T1000 (cell line): ENCODE measurements at regions not wholly inside any gene's neighbourhood (a gene's known extent, or its start where the extent isn't known, plus 50 kb on each side); places are given as distances from the start of the nearest gene placed in this dataset.

Experiments used
- DNase-seq: peaks from one replicate; lab custom pipeline; 2025; ENCODE audit warnings: mixed read lengths; lab: John Stamatoyannopoulos, UW

GRCh38 chr14:42222924-42223471, 616.3 kb downstream of the LRFN5 start:
- peak; percentile 19 for DNase-seq

DNA sequence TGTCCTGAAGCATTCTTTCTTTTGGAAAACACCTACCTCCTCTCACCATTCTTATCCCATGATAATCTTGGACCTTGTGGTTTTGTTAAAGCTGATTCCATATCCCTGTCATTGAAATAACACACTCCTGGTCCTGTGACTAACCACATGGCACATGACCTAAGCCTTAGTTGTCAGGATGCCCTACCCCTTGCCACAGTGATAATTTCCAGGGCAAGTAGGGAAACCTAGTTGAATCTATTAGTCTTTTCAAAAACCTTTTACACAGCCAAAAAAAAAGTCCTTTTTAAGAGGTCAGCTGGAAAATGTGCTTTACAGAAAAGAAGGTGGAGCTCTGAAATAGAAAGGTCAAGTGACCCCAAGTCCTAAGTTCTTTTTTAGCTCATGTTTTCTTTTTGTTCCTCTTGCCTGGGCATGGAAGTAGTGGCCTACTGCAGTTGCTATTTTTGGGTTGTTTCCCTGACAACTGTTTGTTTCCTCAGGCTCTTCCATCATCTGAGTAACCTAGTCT, 608.4 kb downstream of the LRFN5 start:
- peak; percentile 56 for DNase-seq

DNA sequence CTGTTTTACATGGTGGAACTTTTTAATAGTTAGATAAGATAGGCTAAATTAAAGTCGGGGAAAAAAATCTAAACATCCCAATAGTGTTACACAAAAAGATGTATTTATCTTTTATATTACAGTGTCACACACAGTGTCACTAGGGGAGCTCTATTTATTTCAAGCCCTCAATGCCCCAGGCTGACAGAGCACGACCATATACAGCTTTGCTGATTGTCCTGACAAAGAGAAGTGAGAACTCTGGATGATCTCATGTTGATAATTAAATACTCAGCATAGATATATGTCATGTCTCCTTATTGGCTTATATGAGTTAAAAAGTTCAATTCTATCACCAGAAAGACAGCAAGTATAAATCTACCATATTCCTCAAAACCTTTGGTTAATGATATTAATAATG, 594.3 kb downstream of the LRFN5 start:
- DNase-seq: no peak

GRCh38 chr14:42198010-42198409, 591.3 kb downstream of the LRFN5 start:
- no peak for DNase-seq

- peak; percentile 55 for DNase-seq
Observed at GRCh38 chr14:42192738-42193653, 586.3 kb downstream of the LRFN5 start.

DNA sequence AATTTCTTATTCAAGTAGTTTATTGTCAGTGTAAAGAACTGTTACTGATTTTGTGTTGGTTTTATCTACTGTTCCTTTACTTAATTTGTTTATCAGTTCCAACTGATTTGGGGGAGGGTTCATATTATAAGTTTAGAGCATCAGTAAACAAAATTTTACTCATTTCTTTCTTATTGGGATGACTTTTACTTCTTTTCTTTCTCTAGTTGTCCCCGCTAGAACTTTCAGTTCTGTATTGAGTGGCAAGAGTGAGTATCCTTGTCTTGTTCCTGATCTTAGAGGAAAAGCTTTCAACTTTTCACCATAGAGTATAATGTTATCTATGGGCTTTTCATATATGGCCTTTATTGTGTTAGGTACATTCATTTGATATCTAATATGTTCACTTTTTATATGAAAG, 584.1 kb downstream of the LRFN5 start:
- DNase-seq: no peak

- DNase-seq: no peak
Observed at GRCh38 chr14:42187846-42188245, 581.2 kb downstream of the LRFN5 start.

DNA sequence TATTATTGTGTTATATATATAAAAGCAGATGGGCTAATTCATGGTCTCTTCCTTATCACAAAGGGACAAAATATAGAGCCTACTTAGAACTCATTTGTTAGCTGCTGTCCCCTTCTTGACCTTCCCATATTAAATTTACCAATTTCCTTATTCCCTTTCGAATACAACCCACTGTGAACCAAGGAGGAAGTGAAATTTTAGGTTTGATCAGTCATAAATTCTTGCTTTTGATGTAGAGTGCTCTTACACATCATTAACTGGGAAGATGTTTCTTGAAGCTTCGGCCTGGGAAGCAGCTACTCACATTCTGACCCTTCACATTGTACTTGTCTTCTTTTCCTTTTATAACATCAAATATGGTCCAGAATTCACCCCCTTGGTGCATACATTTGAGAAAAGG, 579.0 kb downstream of the LRFN5 start:
- DNase-seq: no peak

GRCh38 chr14:42174357-42174756, 567.7 kb downstream of the LRFN5 start:
- DNase-seq: no peak

GRCh38 chr14:42173206-42173605, 566.5 kb downstream of the LRFN5 start:
- DNase-seq: no peak

- no peak for DNase-seq
Observed at GRCh38 chr14:42172304-42172703, 565.6 kb downstream of the LRFN5 start.

GRCh38 chr14:42163136-42163535, 556.5 kb downstream of the LRFN5 start:
- DNase-seq: no peak

- no peak for DNase-seq
Observed at GRCh38 chr14:42159138-42159537, 552.5 kb downstream of the LRFN5 start.

DNA sequence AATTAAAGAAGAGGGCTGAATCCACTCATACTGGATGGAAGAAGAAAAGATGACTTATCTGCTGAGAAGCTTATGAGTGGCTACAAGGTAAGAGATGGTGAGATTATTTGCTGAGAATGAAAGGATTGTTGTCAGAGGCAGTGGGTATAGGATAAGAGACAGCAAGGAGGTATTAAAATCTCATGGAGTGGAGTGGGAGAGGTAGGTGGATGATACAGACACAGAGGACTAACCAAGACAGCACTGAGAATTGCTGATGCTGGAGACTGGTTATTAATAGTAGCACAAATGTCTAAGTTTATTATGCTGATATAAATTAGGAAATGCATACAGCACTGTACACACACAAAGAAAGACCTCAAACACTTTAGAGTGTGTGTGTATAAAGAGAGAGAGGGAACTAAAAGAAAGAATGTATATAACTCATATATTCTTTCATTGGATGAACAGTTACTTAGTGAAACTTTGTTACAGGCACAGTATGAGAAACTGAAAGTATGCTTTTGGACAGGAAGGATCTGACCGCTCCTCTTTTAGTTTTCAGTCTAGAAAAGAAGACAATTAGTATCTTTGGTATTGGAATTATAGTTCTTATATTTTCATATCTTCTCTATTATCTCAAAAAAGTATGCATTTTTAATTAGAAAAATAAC, 543.1 kb downstream of the LRFN5 start:
- no peak for DNase-seq

DNA sequence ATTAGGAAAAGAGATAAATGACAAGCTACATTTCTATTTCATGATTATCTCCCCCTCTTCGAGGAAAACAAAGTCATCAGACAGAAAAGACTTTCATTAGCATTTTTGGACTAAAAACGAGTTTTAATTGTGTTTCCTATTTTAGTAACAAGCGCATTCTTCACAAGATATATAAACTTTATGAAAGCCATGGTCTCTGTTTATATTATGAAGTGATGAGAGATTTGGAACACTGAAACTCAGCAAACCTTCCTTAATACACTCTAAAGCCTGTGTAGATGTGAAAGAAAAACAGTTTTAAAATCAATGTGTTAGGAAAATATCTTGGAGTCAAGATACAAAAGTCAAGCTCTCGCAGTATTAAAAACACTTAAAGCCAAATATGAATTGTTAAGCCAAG, 539.1 kb downstream of the LRFN5 start:
- DNase-seq: no peak

GRCh38 chr14:42143114-42143513, 536.4 kb downstream of the LRFN5 start:
- DNase-seq: no peak

GRCh38 chr14:42141328-42141727, 534.7 kb downstream of the LRFN5 start:
- DNase-seq: no peak

- peak; percentile 44 for DNase-seq
Observed at GRCh38 chr14:42140831-42141279, 534.2 kb downstream of the LRFN5 start.

DNA sequence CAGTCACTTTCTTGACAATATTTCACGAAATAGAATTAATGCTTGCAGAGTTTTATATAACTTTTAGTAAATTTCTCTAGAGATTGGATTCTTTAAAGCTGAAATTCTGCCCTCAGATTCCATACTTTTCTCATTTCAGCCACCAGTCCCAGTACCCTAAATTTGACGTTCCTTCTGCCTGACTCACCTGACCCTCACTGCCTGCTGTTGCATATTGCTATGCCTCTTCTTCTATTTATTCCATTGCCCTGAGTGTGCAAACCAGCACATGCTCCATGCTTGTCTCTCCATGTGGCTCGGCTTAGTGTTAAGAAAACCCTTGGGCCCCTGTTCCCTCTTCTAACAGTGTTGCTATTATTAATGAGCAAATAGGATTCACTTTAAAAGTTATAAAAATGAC, 533.3 kb downstream of the LRFN5 start:
- no peak for DNase-seq

DNA sequence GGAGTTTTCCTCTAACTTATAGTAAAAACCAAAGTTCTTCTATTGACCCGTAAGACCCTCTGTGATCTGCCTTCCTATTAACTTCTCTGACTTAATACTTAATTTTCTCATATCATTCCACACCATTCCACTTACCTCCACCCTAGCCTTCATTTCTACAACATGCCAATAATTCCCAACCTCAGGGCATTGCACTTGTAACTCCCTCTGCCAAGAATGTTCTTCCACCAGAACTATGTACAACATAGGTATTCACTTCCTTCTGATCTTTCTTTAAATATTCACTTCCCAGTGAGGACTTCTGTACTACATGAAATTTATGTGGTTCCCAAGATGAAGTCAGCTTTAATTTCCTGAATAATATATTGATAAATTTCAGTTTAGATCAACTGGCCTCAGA, 531.7 kb downstream of the LRFN5 start:
- DNase-seq: no peak

DNA sequence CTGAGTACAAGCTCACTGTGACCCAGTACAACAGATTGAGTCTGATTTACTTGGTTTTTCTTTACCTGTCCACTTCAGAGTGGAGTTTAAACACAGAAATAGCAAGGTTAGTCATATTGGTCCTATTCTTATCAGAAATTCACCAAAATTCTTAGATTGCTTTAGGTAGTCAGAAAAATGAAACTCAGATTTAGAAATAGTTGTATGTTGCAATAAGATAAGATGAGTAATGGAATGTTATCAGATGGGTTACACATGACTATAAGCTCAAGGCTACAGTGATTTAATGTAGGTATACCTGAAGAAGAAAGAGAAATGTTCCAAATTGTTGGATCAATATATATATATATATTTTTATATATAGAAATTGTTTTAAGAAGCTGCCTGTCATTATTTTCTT, 524.1 kb downstream of the LRFN5 start:
- DNase-seq: no peak

DNA sequence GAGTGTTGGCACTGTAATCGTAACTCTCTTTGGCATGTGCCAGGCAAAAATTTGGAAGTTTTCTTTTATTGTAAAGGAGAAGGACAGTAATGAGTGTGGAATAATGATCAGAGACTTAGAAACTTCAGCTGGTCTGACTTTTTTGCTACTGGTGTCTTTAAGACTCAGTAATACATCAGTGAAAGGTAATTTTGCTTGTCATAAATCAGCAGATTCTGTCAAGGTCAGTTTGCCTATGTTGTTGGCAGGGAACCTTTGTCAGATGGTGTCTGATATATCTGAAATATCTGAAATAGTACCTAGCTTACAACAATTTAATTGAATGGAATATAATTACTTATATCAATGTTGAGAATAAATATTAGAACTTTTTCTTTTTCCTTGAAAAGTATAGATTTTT, 516.9 kb downstream of the LRFN5 start:
- no peak for DNase-seq
